Thoracic aorta (tissue), 2 donors: ENCODE measurements at regions not wholly inside any gene's neighbourhood (a gene's known extent, or its start where the extent isn't known, plus 50 kb on each side); places are given as distances from the start of the nearest gene placed in this dataset.

Experiments
- ATAC-seq: fragments of 150-250 bp; one replicate; pipeline ENCODE4 v1.8.0; 2017; ENCODE audit warnings: low read depth; ENCODE audit not compliant: insufficient number of reproducible peaks, low FRiP score
- DNase-seq: peaks from one replicate; pipeline ENCODE4 v3.0.0-alpha.2; 2020; ENCODE audit warnings: low spot score
- H3K27ac ChIP-seq, 2 donors: fragments of 200-600 bp; sonication (generic); 1 replicate in 1 of 2; 2 replicates in 1 of 2; pipeline ENCODE4 v1.5.1; 2016; ENCODE audit warnings: mild to moderate bottlenecking in 2 of 2, moderate library complexity in 2 of 2
- H3K27me3 ChIP-seq: fragments of 200-600 bp; sonication (generic); replicated peaks from 2 replicates; pipeline ENCODE4 v1.6.0; 2016; ENCODE audit warnings: mild to moderate bottlenecking; ENCODE audit not compliant: insufficient read depth
- H3K36me3 ChIP-seq: fragments of 200-600 bp; sonication (generic); one replicate; pipeline ENCODE4 v1.5.1; 2016
- H3K4me1 ChIP-seq, 2 donors: fragments of 200-600 bp; sonication (generic); 1 replicate in 1 of 2; 2 replicates in 1 of 2; pipeline versions ENCODE4 v1.5.1 to v1.6.0; 2016; ENCODE audit warnings: low read depth in 2 of 2, mild to moderate bottlenecking in 1 of 2; ENCODE audit not compliant: control insufficient read depth in 1 of 2
- H3K4me3 ChIP-seq: fragments of 200-600 bp; sonication (generic); 2 replicates; pipeline ENCODE4 v1.5.1; 2016; ENCODE audit warnings: mild to moderate bottlenecking
- H3K9me3 ChIP-seq: fragments of 200-600 bp; sonication (generic); 2 replicates; pipeline ENCODE4 v1.5.1; 2016
- CTCF ChIP-seq: fragments of 200-600 bp; sonication (generic); IDR thresholded peaks from one replicate; pipeline ENCODE4 v1.5.1; 2019; ENCODE audit warnings: antibody characterized with exemption

DNA sequence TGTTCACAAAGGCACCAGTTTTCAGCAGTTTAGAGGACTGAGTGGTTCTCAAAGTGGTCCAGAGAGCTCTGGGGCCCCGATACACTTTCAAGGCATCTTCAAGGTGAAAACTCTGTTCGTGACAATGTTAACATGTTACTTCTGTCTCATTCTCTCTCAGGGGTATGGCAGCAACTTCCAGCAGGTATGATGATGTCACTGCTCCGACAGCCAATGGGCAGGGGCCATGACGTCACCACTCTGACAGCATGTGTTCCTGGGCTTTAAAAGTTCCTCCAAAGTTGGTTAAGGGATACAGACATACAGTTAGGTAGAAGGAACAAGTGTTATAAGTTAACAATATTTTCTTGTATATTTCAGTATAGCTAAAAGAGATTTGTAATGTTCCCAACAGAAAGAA lies 87.9 kb downstream of the KLF15 start:
- H3K27ac ChIP-seq, result peak overlapping the region; percentile 81 to 97
- TF ChIP-seq CTCF, result no peak

GRCh38 chr3:126268866-126269265 lies 88.3 kb downstream of the KLF15 start:
- Histone ChIP-seq H3K4me3 (no peak overlapping the region), H3K9me3 (no peaks in the 10 kb centered on the region), H3K36me3 (no peaks in the 10 kb centered on the region), H3K27me3 (no peaks in the 10 kb centered on the region), H3K27ac (peak overlapping the region; percentile 81 to 97), H3K4me1 (peaks cover 38 to 72% of the 10 kb centered on the region in 2 donors)
- no peak for DNase-seq
- ATAC-seq, result no peak
- TF ChIP-seq CTCF, result no peak

More for the DNA sequence above, 87.9 kb downstream of the KLF15 start:
- no peaks in the 10 kb centered on the region for H3K27me3 ChIP-seq
- no peak overlapping the region for H3K4me3 ChIP-seq
- no peaks in the 10 kb centered on the region for H3K36me3 ChIP-seq
- ATAC-seq (no peak), DNase-seq (no peak)
- peaks cover 38 to 72% of the 10 kb centered on the region in 2 donors for H3K4me1 ChIP-seq
- H3K9me3 ChIP-seq, result no peaks in the 10 kb centered on the region

GRCh38 chr3:126267976-126268615 lies 87.7 kb upstream of the ALDH1L1 start:
- Histone ChIP-seq H3K4me3 (peak overlapping the region; percentile 54), H3K36me3 (no peaks in the 10 kb centered on the region), H3K4me1 (peaks cover 38 to 72% of the 10 kb centered on the region in 2 donors), H3K9me3 (no peaks in the 10 kb centered on the region), H3K27ac (peak overlapping the region; percentile 97), H3K27me3 (no peaks in the 10 kb centered on the region)
- no peak for TF ChIP-seq CTCF
- no peak for DNase-seq
- no peak for ATAC-seq

DNA sequence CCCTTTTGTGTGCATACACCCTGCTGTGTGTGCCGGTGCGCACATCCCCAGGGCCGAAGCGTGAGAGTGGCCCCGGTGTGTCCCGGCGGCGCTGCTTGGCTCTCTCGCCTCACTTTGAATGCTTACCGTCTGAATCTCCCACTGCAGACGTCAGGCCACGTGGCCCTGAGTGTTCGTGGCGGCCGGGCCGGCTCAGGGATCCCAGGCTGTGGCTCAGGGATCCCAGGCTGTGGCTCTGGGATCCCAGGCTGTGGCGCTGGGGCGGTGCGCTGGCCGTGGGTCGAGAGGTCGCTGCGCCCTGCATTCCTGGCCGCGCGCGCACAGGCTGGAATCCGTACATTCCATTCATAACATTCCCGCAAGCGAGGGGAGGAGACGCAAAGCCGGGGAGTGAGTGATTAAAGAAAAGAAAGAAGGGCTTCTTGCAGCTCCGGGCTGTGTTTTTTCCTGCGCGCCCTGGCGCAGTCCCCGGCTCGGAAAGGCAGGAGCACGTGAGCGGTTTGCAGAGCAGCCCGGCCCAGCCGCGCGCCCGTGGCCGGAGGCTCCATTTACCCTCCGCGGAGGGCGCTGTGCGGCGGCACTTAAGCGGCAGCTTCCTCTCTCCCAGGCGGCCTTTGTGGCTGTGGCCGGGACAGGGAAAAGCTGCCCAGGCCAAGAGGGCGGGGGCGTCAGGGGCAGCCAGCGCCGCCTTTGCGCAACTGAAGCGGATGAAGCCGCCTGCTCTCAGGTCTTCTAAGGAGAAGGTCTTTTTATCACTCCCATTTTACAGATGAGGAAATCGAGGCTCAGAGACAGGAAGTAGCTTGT lies 87.0 kb upstream of the ALDH1L1 start:
- H3K4me3 ChIP-seq, result peak overlapping the region; percentile 54
- no peaks in the 10 kb centered on the region for H3K36me3 ChIP-seq
- H3K9me3 ChIP-seq, result no peaks in the 10 kb centered on the region
- ATAC-seq (peak; percentile 50), DNase-seq (peak; percentile 56)
- peak overlapping the region; percentile 97 for H3K27ac ChIP-seq
- TF ChIP-seq CTCF, result no peak
- H3K4me1 ChIP-seq, result peaks cover 38 to 72% of the 10 kb centered on the region in 2 donors
- no peaks in the 10 kb centered on the region for H3K27me3 ChIP-seq

GRCh38 chr3:126266850-126267168 lies 86.4 kb upstream of the ALDH1L1 start:
- H3K9me3 ChIP-seq, result no peaks in the 10 kb centered on the region
- H3K27me3 ChIP-seq, result no peaks in the 10 kb centered on the region
- TF ChIP-seq CTCF, result no peak
- peaks cover 38 to 67% of the 10 kb centered on the region in 2 donors for H3K4me1 ChIP-seq
- no peak for DNase-seq
- peak; percentile 1 for ATAC-seq
- H3K27ac ChIP-seq, result peak overlapping the region; percentile 97
- no peaks in the 10 kb centered on the region for H3K36me3 ChIP-seq
- peak overlapping the region; percentile 54 for H3K4me3 ChIP-seq
